ENCODE measurements at regions not wholly inside any gene's neighbourhood (a gene's known extent, or its start where the extent isn't known, plus 50 kb on each side); places are given as distances from the start of the nearest gene placed in this dataset.

GRCh38 chr6:134844120-134844519 is 105.8 kb downstream of the ALDH8A1 start:
- no peak overlapping the region for H3K4me3 ChIP-seq (ENCODE audit: low read depth, low read length)

GRCh38 chr6:134840086-134840867 is 109.6 kb downstream of the ALDH8A1 start:
- H3K36me3 ChIP-seq (ENCODE audit: control insufficient read depth, insufficient read depth, low read length): no peaks in the 10 kb centered on the region
- no peak for DNase-seq (ENCODE audit: low read depth)
- H3K27me3 ChIP-seq (ENCODE audit: control insufficient read depth, insufficient read depth, low read length): no peaks in the 10 kb centered on the region
- TF ChIP-seq CTCF (IDR thresholded peaks at IDR 0.05; ENCODE audit: insufficient read depth, low read length, poor library complexity, severe bottlenecking): no peak
- no peak overlapping the region for H3K4me3 ChIP-seq (ENCODE audit: low read depth, low read length)

More at GRCh38 chr6:134844120-134844519, 105.8 kb downstream of the ALDH8A1 start:
- Histone ChIP-seq H3K27me3 (ENCODE audit: control insufficient read depth, insufficient read depth, low read length) (no peaks in the 10 kb centered on the region), H3K36me3 (ENCODE audit: control insufficient read depth, insufficient read depth, low read length) (no peaks in the 10 kb centered on the region)
- TF ChIP-seq CTCF (IDR thresholded peaks at IDR 0.05; ENCODE audit: insufficient read depth, low read length, poor library complexity, severe bottlenecking): no peak
- DNase-seq (ENCODE audit: low read depth): no peak

GRCh38 chr6:134835993-134836392 is 113.9 kb downstream of the ALDH8A1 start:
- no peak for TF ChIP-seq CTCF (IDR thresholded peaks at IDR 0.05; ENCODE audit: insufficient read depth, low read length, poor library complexity, severe bottlenecking)
- DNase-seq (ENCODE audit: low read depth): no peak
- H3K36me3 ChIP-seq (ENCODE audit: control insufficient read depth, insufficient read depth, low read length): no peaks in the 10 kb centered on the region
- H3K4me3 ChIP-seq (ENCODE audit: low read depth, low read length): no peak overlapping the region
- H3K27me3 ChIP-seq (ENCODE audit: control insufficient read depth, insufficient read depth, low read length): no peaks in the 10 kb centered on the region

- H3K4me3 ChIP-seq (ENCODE audit: low read depth, low read length): no peak overlapping the region
- TF ChIP-seq CTCF (IDR thresholded peaks at IDR 0.05; ENCODE audit: insufficient read depth, low read length, poor library complexity, severe bottlenecking): no peak
- no peak for DNase-seq (ENCODE audit: low read depth)
- no peaks in the 10 kb centered on the region for H3K27me3 ChIP-seq (ENCODE audit: control insufficient read depth, insufficient read depth, low read length)
- H3K36me3 ChIP-seq (ENCODE audit: control insufficient read depth, insufficient read depth, low read length): no peaks in the 10 kb centered on the region
These were observed 119.0 kb downstream of the ALDH8A1 start for GRCh38 chr6:134830940-134831339.

- H3K27me3 ChIP-seq (ENCODE audit: control insufficient read depth, insufficient read depth, low read length): no peaks in the 10 kb centered on the region
These were observed 119.7 kb downstream of the ALDH8A1 start for GRCh38 chr6:134830194-134830593.

More at GRCh38 chr6:134830194-134830593, 119.7 kb downstream of the ALDH8A1 start:
- no peak for TF ChIP-seq CTCF (IDR thresholded peaks at IDR 0.05; ENCODE audit: insufficient read depth, low read length, poor library complexity, severe bottlenecking)
- no peak for DNase-seq (ENCODE audit: low read depth)
- H3K4me3 ChIP-seq (ENCODE audit: low read depth, low read length): no peak overlapping the region
- no peaks in the 10 kb centered on the region for H3K36me3 ChIP-seq (ENCODE audit: control insufficient read depth, insufficient read depth, low read length)
